AML-193 (cell line): ENCODE measurements at regions not wholly inside any gene's neighbourhood (a gene's known extent, or its start where the extent isn't known, plus 50 kb on each side); places are given as distances from the start of the nearest gene placed in this dataset.
A peak's percentile ranks its signal among the peaks of the same experiment; 100 is the strongest.

ENCODE experiments used
- DNase-seq, 2 experiments: peaks; one replicate each; lab custom pipeline; 2025; lab: John Stamatoyannopoulos, UW

DNA sequence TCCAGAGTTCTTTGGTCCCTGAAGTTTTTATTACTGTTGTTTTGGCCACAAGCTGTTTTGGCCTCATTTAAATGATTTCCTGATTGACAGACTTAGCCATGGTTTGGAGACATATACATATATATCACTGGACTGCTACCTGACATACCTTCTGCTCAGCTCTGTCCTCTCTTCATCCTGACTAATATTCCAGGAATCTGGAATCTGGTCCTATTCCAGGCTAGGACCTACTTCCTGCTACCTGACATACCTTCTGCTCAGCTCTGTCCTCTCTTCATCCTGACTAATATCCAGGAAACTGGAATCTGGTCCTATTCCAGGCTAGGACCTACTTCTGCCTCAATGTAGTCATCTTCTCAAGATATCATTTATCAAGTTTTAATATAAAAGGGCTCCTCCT, 724.4 kb upstream of the ROBO1 start:
- no peak for DNase-seq

DNA sequence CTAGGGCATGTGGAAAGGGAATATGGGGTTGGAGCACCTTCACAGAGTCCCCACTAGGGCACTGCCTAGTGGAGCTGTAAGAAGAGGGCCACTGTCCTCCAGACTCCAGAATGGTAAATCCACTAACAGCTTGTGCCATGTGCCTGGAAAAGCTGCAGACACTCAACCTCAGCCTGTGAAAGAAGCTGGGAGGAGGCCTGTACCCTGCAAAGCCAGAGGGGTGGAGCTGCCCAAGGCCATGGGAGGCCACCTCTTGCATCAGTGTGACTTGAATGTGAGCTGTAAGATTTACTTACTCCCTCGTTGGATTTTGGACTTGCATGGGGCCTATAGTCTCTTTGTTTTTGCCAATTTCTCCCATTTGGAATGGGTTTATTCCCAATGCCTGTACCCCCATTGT, 705.2 kb upstream of the ROBO1 start:
- no peak for DNase-seq

- no peak for DNase-seq
Observed at GRCh38 chr3:80472459-80472858, 704.7 kb upstream of the ROBO1 start.

- no peak for DNase-seq
Observed at GRCh38 chr3:80470433-80470832, 702.6 kb upstream of the ROBO1 start.

- no peak for DNase-seq
Observed at GRCh38 chr3:80465746-80466145, 697.9 kb upstream of the ROBO1 start.

DNA sequence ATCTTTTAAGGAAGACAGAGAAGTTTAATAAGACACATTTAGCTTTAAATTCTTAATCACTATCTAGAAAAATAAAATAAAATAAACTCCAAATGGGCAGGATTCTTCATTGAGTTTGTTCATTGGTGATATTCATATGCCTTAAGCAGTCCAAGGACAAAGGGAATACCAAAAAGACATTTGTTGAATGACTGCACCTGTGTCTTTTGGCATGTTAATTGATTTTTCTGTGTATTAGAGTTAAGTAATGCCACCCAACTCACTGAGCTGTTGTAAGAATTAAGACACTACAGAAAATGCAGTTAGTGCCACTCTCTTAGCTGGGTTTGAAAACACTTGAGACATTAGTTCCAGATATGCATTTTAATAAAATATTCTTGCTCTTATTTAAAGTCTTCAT, 683.6 kb upstream of the ROBO1 start:
- DNase-seq: no peak

DNA sequence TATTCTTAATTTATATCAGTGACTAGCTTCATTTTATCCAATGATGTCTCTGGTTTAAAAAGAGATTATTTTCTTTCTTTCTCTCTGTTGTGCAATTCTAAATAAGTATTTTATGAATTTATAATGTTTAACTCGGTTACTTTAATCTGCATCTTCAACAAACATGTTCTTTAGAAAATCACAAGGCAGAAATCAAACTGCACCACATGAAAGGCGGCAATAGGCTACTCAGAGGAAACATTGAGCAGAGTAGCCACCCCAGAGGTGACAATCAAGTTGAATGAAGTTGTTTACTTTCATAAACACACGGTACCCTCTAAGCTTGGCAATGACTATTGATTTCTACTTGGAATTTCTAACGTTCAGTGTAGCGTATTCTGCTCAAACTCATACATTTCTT, 677.8 kb upstream of the ROBO1 start:
- DNase-seq: no peak

- no peak for DNase-seq
Observed at GRCh38 chr3:80445053-80445452, 677.3 kb upstream of the ROBO1 start.

DNA sequence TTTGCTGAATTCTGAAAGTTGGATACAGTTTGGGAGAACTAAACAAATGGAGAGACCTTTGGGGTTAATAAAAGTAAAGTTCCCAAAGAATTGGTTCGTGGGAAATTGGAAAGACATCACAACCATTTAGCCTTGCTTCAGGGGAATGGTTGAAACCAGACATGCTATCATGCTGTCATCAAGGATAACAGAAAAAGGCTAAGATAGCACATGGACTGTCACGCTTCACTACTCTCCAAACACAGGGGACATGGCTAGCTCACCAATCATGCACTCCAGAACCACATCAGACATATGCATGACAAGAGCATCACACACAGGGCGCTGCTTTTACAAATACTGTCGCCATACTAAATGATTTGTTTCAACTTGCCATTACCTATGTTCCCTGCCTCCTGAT, 671.7 kb upstream of the ROBO1 start:
- DNase-seq: no peak

DNA sequence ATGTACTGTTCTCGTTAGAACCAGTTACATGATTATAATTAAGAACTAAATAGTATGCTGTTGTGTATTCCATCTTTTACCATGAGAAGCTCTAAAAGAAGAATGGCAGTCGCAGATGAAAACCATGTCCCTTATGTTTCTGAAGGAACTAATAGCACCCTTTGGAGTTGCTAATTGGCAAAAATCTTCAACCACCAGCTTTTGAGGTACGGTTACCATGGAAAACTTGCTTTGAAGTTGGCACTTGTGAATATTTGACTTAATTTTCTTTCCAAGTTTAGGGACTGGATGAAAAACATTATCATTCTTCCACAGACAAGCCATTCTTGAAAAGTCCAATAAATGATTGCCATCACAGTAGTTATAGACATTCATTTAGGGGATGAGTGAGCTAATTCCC, 666.6 kb upstream of the ROBO1 start:
- no peak for DNase-seq

GRCh38 chr3:80424951-80425350, 657.2 kb upstream of the ROBO1 start:
- no peak for DNase-seq

DNA sequence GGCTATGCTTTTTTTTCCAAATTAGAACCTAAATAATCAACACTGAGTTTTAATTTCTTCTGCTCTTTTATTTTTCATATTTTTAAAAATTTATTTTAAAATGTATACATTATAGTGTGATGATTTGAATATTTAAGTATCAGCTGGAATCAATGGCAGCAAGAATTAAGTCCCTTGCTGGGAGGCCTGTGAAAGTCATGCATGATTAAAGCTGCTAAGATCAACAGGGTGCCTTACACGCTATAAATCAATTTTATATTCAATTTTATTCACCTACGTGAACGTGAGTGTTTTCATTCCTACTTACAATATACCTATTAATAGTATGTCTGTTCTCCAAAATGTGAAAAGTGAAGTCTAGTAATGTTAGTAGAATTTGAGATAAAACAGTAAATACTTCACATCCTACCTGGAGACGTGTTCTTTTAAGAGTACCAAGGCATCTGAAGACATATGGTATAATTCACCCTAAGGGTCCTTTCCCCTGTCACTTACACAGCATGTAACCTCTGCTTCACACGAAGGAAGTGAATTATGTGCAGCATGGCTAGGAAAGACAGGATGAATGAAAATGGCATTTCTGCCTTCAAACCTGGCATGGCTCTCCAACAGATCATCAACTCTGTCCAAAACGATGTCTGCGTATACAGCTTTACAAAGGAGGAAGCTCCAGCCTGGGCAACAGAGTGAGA, 640.4 kb upstream of the ROBO1 start:
- DNase-seq: no peak

DNA sequence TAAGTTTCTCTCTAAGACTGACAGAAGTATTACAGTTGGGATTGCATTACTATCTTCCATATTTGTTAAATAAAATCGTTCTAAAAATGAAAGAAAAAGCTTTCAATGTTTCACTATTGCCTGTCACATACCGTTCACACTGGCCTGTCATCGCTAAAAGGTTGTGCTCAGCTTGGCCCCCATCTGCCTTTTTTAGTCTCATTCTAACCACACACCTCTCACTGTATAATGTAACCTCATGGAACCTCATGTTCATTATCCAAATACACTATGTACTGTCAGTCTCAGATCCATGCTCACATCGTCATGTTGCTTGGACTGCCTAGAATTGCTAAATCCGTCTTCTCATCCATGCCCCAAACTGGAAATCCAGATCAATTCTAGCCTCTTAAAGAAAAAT, 637.8 kb upstream of the ROBO1 start:
- DNase-seq: no peak

DNA sequence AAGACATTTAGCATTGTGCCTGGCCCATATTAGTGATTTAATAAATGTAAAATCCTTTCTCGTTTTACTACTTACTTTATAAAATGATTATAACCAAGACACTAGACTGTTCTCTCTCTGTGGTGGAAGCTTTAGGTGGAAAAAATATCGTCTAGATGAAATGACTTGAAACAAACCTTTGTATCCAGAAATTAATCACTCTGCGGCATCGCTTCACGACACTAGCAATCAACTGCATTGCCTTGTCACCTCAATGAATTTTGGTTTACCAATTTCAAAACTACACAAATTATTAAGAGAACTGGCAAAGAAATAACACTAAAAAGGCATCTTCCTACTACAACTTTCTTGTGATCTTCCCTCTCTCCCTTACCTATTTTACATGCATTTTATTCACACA, 627.2 kb upstream of the ROBO1 start:
- no peak for DNase-seq

DNA sequence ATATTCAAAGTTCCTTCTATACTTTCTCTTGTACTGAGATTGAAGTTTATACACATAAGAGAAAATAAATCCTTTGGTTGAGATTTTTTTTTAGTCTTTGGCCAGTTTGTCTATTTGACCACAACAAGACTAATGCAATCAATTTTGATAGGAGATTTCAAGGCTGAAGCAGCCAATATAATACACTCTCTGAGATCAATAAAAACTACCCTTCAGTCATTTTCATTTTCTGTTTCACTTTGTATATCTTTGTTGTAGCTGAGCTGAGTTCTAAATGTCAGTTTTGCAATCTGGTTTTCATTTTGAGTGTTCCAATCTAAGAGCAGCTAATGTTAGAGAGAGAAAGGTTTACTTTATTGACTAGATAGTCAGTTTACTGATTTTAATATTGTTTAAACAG, 623.8 kb upstream of the ROBO1 start:
- no peak for DNase-seq

- no peak for DNase-seq
Observed at GRCh38 chr3:80384811-80385210, 617.0 kb upstream of the ROBO1 start.

- no peak for DNase-seq
Observed at GRCh38 chr3:80374423-80374822, 606.6 kb upstream of the ROBO1 start.

- no peak for DNase-seq
Observed at GRCh38 chr3:80368616-80369015, 600.8 kb upstream of the ROBO1 start.

DNA sequence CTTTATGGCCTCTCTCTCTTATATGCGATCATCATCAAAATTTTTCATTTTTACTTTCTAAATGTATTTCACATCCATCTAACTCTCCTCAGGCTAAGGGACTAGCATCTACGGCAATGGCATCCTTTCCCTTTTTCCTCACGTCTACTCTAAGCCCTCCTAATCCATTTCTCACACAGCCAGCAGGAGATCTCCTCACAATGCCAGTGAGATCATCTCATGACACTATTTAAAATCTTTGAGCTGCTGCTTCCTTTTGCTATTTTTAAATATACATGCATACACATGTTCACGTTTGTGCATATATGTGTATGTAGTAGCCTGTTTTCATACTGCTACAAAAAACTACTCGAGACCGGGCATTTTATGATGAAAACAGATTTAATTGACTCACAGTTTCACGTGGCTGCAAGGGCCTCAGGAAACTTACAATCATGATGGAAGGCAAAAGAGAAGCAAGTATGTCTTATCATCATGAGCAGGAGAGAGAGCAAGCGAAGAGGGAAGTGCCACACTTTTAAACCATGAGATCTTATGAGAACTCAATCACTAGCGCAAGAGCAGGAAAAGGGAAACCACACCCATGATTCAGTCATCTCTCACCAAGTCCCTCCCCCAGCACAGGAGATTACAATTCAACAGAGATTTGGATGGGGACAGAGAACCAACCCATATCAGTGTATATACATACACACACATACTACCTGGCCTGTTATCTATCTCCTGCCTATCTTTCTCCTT, 599.2 kb upstream of the ROBO1 start:
- DNase-seq: no peak

DNA sequence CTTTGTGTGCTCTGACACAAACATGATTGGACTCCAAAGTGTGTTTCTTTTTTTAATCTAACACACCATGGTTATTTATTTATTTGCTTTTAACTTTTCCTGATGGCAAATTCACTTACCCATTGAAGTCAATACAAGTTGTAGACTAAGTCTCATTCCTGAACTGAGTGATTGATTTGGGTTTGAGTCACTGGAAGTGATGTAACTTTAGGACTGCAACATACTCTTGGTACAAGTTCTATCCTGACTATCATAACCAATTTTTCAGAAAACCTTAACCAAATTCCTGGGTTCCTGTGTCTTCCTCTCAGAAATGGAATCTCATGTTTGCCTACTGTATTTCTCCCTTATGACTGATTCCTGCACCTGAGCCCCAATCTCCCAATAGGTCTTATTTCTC, 590.0 kb upstream of the ROBO1 start:
- no peak for DNase-seq

DNA sequence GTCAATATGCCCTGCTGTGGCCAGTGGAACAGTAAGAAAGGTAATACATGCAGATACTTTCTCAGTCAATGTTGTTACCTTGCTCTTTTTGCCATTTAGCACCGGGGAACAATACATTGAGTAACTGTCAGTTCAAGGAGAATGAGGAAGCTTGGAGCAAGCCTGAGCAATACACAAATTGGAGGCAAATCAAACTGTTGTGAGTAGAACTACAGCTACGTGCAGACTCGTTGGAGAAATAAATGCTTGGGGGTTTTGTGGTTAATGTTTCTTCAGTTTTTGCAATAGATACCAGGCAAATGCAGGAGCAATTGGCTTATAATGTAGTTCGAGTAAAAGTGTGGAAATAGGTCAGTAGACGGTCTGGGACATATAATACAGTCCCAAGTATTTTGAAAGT, 587.3 kb upstream of the ROBO1 start:
- DNase-seq: peak; percentile 99

- DNase-seq: no peak
Observed at GRCh38 chr3:80351201-80351600, 583.4 kb upstream of the ROBO1 start.

DNA sequence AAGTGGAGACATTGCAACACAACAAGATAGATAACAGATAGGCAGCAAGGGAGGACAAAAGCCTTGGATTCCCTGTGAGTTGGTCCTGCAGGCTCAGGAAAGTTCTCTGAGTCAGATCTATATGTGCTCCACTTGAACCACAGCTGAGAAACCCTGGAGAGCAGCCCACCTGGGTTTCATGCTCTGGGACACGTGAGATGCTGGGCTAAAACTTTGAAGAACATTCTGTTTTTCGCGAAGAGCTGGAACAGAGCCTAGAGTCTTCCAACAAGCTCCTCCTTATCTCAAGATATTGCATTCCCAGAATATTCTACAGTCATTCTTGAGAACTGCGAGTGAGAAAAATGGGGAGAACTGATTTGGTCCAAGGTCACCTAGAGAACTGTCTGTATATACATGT, 583.0 kb upstream of the ROBO1 start:
- no peak for DNase-seq

GRCh38 chr3:80338366-80338765, 570.6 kb upstream of the ROBO1 start:
- no peak for DNase-seq
